T-helper 2 cell treated with Interferon-gamma antibody and Interleukin-4, amounts not matched to agents 5 μg/mL and 100 μg/mL, for 36 hours (primary cell): ENCODE measurements at regions not wholly inside any gene's neighbourhood (a gene's known extent, or its start where the extent isn't known, plus 50 kb on each side); places are given as distances from the start of the nearest gene placed in this dataset.
"Not testable (repeated sequence)": the region's sequence is repeated elsewhere in the genome, so short reads cannot be mapped to it uniquely, and the experiment has no call there.

Experiments
- DNase-seq: peaks from one replicate; pipeline ENCODE4 v3.0.0; 2021; ENCODE audit warnings: low spot score
- H3K27ac Mint-ChIP-seq: one replicate; pipeline ENCODE4 v1.8.0; 2021; ENCODE audit warnings: mild to moderate bottlenecking, mixed read lengths
- H3K27me3 Mint-ChIP-seq: one replicate; pipeline ENCODE4 v1.8.0; 2021; ENCODE audit warnings: low read depth, mixed read lengths
- H3K36me3 Mint-ChIP-seq: one replicate; pipeline ENCODE4 v1.8.0; 2021; ENCODE audit warnings: low read depth, mixed read lengths
- H3K4me1 Mint-ChIP-seq: one replicate; pipeline ENCODE4 v1.8.0; 2021; ENCODE audit warnings: low read depth, mixed read lengths
- H3K4me3 Mint-ChIP-seq: one replicate; pipeline ENCODE4 v1.8.0; 2022; ENCODE audit warnings: mild to moderate bottlenecking, moderate library complexity, mixed read lengths
- H3K9me3 Mint-ChIP-seq: one replicate; pipeline ENCODE4 v1.8.0; 2021; ENCODE audit warnings: mixed read lengths

DNA sequence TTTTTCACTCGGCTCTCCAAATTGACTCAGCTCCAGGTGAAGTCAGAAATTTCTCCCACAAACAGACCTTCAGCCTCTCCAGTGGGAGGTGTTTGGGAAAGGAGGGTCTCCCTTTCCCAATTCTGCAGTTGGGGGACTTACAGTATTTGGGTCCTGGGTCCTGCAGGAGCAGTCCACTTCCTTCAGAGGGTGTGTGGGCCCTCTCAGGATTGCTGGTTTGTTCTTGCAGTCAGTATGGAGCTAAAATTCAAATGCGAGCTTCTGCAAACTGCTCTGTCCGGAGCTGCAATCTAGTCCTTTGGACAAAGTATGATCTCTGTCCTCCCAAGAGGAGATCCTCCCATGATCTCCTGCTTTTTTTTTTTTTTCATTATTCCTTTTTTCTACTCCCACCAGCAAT lies 87.9 kb upstream of the MSTN start:
- no peaks in the 10 kb centered on the region for H3K4me1 Mint-ChIP-seq
- DNase-seq, result no peak
- H3K36me3 Mint-ChIP-seq, result no peaks in the 10 kb centered on the region
- H3K27me3 Mint-ChIP-seq, result no peaks in the 10 kb centered on the region
- H3K27ac Mint-ChIP-seq, result no peak overlapping the region
- H3K4me3 Mint-ChIP-seq, result no peak overlapping the region
- peaks cover 11% of the 10 kb centered on the region for H3K9me3 Mint-ChIP-seq

DNA sequence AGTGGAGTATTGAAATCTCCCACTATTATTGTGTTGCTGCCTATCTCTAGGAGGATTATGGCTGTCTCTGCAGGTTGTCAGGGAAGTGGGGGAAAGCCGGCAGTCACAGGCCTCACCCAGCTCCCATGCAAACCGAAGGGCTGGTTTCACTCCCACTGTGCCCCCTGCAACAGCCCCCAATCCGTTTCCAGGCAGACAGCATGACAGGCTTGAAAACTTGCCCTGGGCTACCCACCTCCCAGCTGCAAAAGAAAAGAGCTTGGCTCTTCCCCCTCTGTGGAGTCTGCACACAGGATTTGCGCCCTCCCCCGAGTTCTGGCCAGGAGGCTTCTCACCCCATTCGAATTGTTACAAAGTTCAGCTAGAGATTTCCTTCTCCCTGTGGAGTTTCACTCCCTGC lies 87.4 kb upstream of the MSTN start:
- Mint-ChIP-seq H3K9me3 (peaks cover 11% of the 10 kb centered on the region), H3K4me1 (no peaks in the 10 kb centered on the region), H3K36me3 (no peaks in the 10 kb centered on the region), H3K27ac (no peak overlapping the region), H3K4me3 (no peak overlapping the region), H3K27me3 (no peaks in the 10 kb centered on the region)
- DNase-seq, result no peak

DNA sequence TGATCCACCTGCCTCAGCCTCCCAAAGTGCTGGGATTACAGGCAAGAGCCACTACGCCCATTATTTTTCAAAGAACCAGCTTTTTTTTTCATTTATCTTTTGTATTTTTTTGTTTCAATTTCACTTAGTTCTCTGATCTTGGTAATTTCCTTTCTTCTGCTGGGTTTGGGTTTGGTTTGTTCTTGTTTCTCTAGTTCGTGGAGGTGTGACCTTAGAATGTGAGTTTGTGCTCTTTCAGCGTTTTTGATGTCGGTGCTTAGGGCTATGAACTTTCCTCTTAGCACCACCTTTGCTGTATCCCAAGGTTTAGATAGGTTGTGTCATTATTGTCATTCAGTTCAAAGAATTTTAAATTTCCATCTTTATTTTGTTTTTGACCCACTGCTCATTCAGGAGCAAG lies 86.7 kb upstream of the MSTN start:
- H3K27me3 Mint-ChIP-seq, result no peaks in the 10 kb centered on the region
- H3K36me3 Mint-ChIP-seq, result no peaks in the 10 kb centered on the region
- no peak overlapping the region for H3K27ac Mint-ChIP-seq
- peaks cover 11% of the 10 kb centered on the region for H3K9me3 Mint-ChIP-seq
- no peaks in the 10 kb centered on the region for H3K4me1 Mint-ChIP-seq
- no peak overlapping the region for H3K4me3 Mint-ChIP-seq
- no peak for DNase-seq

DNA sequence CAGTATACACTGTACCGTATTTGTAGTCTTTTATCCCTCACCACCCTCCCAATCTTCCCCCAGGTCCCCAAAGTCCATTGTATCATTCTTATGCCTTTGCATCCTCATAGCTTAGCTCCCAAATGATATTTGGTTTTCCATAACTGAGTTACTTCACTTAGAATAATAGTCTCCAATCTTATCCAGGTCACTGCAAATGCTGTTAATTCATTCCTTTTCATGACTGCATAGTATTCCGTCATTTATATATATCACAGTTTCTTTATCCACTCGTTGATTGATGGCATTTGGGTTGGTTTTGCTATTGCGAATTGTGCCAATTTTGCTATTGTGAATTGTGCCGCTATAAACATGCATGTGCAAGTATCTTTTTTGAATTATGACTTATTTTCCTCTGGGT lies 83.6 kb upstream of the MSTN start:
- H3K27me3 Mint-ChIP-seq, H3K36me3 Mint-ChIP-seq, H3K4me3 Mint-ChIP-seq, H3K4me1 Mint-ChIP-seq, DNase-seq, H3K27ac Mint-ChIP-seq: not testable (repeated sequence)
- H3K9me3 Mint-ChIP-seq, result peaks cover 21% of the 10 kb centered on the region

DNA sequence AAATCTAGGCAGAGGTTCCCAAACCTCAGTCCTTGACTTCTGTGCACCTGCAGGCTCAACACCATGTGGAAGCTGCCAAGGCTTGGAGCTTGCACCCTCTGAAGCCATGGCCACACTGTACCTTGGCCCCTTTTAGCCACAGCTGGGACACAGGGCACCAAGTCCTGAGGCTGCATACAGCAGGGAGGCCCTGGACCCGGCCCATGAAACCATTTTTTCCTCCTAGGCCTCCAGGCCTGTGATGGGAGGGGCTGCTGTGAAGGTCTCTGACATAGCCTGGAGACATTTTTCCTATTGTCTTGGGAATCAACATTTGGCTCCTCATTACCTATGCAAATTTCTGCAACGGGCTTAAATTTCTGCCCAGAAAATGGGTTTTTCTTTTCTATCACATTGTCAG lies 77.9 kb upstream of the MSTN start:
- not testable (repeated sequence) for DNase-seq, H3K36me3 Mint-ChIP-seq

DNA sequence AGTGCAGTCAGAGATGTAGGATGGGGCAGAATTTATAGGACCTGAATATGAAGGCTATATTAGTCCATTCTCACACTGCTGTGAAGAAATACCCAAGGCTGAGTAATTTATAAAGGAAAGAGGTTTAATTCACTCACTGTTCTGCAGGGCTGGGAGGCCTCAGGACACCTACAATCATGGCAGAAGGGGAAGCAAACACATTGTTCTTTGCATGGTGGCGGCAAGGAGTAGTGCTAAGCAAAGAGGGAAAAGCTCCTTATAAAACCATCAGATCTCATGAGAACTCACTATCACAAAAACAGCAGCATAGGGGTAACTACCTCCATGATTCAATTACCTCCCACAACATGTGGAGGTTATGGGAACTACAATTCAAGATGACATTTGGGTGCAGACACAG lies 76.8 kb upstream of the MSTN start:
- DNase-seq, result no peak
- no peak overlapping the region for H3K4me3 Mint-ChIP-seq
- no peaks in the 10 kb centered on the region for H3K36me3 Mint-ChIP-seq
- H3K27me3 Mint-ChIP-seq, result no peaks in the 10 kb centered on the region
- no peaks in the 10 kb centered on the region for H3K4me1 Mint-ChIP-seq
- H3K27ac Mint-ChIP-seq, result no peak overlapping the region
- peaks cover 28% of the 10 kb centered on the region for H3K9me3 Mint-ChIP-seq

More for the DNA sequence above, 77.9 kb upstream of the MSTN start:
- H3K9me3 Mint-ChIP-seq, result peaks cover 28% of the 10 kb centered on the region
- not testable (repeated sequence) for H3K4me3 Mint-ChIP-seq, H3K27me3 Mint-ChIP-seq, H3K27ac Mint-ChIP-seq, H3K4me1 Mint-ChIP-seq

DNA sequence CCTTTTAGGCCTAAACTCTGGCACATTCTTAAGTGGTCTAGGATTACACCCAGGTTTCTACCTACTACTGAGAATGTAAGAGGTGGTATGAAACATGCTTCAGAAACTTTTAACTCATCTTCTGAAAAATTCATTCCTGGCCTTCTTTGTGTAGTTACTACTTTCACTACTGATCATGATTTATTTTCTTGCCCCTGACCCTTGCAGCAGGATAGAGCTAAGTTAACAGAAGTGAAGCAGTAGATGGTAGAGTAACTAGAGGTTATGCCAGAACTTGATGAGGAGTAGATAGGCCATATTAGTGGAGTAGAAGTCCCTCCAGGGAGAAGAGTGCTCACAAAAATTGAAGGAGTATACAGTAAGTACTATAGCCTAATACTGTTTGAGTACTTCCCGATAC lies 75.5 kb upstream of the MSTN start:
- no peaks in the 10 kb centered on the region for H3K4me1 Mint-ChIP-seq
- no peaks in the 10 kb centered on the region for H3K27me3 Mint-ChIP-seq
- H3K4me3 Mint-ChIP-seq, result no peak overlapping the region
- H3K27ac Mint-ChIP-seq, result no peak overlapping the region
- peaks cover 28% of the 10 kb centered on the region for H3K9me3 Mint-ChIP-seq
- H3K36me3 Mint-ChIP-seq, result no peaks in the 10 kb centered on the region
- no peak for DNase-seq

DNA sequence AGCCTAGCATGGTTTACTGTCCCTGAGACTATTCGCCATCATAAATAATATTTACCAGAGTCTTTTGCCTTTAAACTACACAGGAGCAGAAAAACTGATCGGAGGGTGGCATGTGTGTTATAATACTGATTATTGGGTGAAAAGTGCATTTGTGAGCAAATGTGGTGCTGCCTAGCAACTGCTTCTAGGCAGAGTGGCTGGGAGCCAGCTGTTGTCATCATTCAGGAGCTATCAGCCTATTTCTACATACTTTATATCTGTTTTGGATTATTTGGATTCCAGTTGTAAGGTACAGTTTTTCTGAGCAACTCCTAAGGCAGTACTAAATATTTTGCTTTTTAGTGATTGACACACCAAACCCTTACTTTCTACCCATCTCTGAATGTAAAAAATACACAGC lies 75.0 kb upstream of the MSTN start:
- H3K9me3 Mint-ChIP-seq, result peaks cover 28% of the 10 kb centered on the region
- DNase-seq, result no peak
- H3K4me1 Mint-ChIP-seq, result no peaks in the 10 kb centered on the region
- no peaks in the 10 kb centered on the region for H3K27me3 Mint-ChIP-seq
- no peak overlapping the region for H3K4me3 Mint-ChIP-seq
- no peak overlapping the region for H3K27ac Mint-ChIP-seq
- no peaks in the 10 kb centered on the region for H3K36me3 Mint-ChIP-seq

DNA sequence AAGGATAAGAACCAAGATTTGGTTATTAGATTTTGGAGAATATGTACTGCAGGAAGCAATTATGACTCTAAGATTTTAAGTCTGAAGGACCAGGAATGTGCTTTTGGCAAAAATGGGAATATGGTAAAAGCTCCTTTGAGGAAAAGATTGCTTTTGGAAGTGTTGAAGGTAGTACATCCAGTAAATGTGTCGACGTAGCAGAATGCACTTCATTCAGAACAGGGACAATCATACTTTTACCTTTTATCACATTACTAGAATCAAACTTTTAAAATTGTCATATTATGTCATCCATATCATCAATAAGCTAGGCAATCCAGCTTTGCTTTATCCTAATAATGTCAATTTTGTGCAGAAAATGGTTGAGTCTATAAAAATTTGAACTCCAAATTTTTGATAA lies 74.3 kb upstream of the MSTN start:
- peaks cover 25% of the 10 kb centered on the region for H3K9me3 Mint-ChIP-seq
- H3K4me3 Mint-ChIP-seq, result no peak overlapping the region
- H3K27me3 Mint-ChIP-seq, result no peaks in the 10 kb centered on the region
- no peak for DNase-seq
- H3K36me3 Mint-ChIP-seq, result no peaks in the 10 kb centered on the region
- H3K4me1 Mint-ChIP-seq, result no peaks in the 10 kb centered on the region
- no peak overlapping the region for H3K27ac Mint-ChIP-seq

DNA sequence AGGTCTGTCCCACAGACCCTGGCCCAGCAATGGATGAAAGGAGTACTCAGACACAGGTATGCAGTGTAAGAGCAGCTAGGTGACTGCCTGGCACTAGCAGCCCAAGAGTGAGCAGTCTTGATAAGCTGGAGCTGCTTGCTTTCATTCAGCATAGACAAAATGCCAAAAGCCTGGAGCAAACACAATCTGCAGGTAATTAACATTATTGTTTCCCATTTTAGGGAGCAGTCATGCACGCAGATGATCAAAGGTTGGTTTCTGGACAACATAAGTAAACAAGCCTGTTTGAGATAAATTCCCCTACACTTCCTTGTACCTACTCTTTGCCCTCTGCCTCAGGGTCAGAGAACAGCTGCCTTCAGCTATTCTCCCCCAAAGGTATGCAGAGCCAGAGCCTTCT lies 73.7 kb upstream of the MSTN start:
- no peaks in the 10 kb centered on the region for H3K4me1 Mint-ChIP-seq
- H3K36me3 Mint-ChIP-seq, result no peaks in the 10 kb centered on the region
- no peak overlapping the region for H3K27ac Mint-ChIP-seq
- no peak overlapping the region for H3K4me3 Mint-ChIP-seq
- DNase-seq, result no peak
- H3K27me3 Mint-ChIP-seq, result no peaks in the 10 kb centered on the region
- H3K9me3 Mint-ChIP-seq, result peaks cover 19% of the 10 kb centered on the region

DNA sequence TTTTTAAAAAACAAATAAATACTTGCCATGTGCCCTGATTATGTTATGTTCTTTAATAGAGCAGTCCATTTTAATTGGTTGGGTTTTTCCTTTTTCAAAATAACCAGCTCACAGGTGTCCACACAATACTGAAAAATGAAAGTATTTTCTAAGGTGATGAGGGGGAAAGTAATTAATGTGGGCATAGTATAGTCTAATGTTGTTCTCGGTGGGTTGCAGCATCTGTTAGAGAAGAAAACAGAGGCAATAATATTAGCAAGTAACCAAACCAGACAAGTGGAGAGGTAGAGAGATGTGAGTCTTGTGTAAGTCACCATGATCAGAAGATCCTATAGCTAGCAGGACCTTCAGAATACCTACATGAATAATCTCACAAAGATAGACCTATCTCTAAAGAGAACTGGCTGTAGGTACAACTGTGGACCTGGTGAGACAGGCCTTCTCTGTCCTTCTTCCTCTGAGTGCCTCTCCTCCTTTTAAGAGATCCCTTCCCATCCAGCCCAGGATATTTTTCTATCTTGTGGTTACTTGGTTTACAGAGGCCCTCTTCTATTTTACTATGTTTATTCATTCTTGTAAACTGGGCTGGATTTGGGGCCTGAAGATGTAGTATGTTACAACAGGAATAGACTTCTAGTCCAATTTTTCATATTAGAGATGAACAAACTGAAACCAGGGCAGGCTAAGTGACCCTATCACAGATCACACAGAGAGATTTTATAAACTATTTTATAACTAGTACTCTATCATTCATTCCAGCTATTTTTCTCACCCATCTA lies 67.1 kb upstream of the MSTN start:
- no peak for DNase-seq
- peaks cover 2% of the 10 kb centered on the region for H3K27me3 Mint-ChIP-seq
- no peaks in the 10 kb centered on the region for H3K9me3 Mint-ChIP-seq
- H3K4me3 Mint-ChIP-seq, result no peak overlapping the region
- H3K27ac Mint-ChIP-seq, result no peak overlapping the region
- H3K4me1 Mint-ChIP-seq, result no peaks in the 10 kb centered on the region
- H3K36me3 Mint-ChIP-seq, result no peaks in the 10 kb centered on the region

DNA sequence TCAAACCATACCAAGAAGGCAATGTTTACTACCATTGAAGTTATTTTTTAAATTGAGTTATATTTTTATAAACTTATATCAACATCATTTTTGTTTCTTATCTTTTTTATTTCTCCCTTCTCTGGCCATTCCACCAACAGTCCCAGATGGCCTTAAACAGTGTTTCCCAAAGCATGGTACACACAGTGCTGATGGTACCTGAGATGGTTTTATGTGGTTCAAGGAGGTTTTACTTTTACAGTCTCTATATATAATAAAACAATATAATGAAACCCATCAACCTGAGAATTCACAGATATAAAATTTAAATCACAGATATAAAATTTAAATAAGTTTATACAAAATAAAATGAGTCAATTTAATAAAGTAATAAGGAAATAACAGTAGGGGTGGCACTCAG lies 65.1 kb upstream of the MSTN start:
- no peaks in the 10 kb centered on the region for H3K4me1 Mint-ChIP-seq

DNA sequence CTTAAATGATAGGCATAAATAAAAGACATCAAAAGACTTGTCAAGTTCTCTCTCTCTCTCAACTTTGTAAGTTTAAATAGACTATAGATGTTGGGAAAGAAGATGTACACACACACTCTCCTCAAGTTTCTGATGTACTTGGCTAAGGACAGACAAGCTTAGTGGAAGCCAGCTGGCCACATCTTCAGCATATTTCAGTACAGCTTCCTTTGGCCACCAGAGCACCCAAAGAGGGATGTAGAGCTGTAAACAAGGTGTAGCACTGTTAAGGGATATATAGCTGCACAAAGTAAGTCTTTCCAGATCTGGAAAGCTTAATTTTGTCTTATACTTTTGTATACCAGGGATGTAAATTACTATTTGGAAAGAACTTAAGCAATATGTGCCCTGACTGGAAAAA lies 64.3 kb upstream of the MSTN start:
- no peak overlapping the region for H3K4me3 Mint-ChIP-seq
- H3K27me3 Mint-ChIP-seq, result peaks cover 2% of the 10 kb centered on the region
- no peak overlapping the region for H3K27ac Mint-ChIP-seq
- peaks cover 3% of the 10 kb centered on the region for H3K4me1 Mint-ChIP-seq
- H3K9me3 Mint-ChIP-seq, result no peaks in the 10 kb centered on the region
- H3K36me3 Mint-ChIP-seq, result no peaks in the 10 kb centered on the region
- DNase-seq, result no peak

More for the DNA sequence above, 65.1 kb upstream of the MSTN start:
- no peak for DNase-seq
- Mint-ChIP-seq H3K36me3 (no peaks in the 10 kb centered on the region), H3K27me3 (peaks cover 2% of the 10 kb centered on the region), H3K27ac (no peak overlapping the region), H3K4me3 (no peak overlapping the region), H3K9me3 (no peaks in the 10 kb centered on the region)

DNA sequence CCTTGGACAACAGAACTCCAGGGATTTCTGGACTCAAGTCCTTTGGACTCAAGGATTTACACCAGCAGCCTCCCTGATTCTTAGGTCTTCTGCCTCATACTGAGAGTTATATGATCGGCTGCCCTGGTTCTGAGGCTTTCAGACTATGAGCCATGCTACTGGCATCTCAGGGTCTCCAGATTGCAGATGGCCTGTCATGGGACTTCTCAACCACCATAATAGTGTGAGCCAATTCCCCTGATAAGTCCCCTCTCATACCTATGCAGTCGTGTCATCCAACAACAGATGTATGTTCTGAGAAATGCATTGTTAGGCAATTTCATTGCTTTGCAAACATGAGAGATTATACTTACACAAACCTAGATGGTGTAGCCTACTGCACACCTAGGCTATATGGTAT lies 61.4 kb upstream of the MSTN start:
- no peaks in the 10 kb centered on the region for H3K9me3 Mint-ChIP-seq
- no peak overlapping the region for H3K27ac Mint-ChIP-seq
- H3K4me1 Mint-ChIP-seq, result peaks cover 9% of the 10 kb centered on the region
- H3K4me3 Mint-ChIP-seq, result no peak overlapping the region
- DNase-seq, result no peak
- H3K36me3 Mint-ChIP-seq, result no peaks in the 10 kb centered on the region
- peaks cover 2% of the 10 kb centered on the region for H3K27me3 Mint-ChIP-seq

DNA sequence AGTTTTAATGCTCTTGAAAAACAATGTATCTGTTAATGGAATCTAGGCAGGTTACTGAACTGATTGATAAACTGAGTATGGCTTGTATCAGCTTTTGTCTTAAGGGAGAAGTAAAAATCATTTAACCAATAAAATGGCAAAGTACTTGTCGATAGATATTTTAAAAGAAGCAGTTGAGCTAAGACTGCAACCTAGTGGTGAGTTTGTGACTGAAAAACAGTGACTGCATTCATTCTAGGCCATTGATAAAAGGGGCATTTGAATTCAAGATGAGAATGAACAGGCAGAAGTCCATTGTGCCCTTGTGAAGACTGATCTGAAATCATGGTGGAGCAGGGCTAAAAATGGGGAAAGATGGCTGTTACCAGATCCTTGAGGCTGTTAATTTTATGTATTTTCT lies 59.4 kb upstream of the MSTN start:
- Mint-ChIP-seq H3K27me3 (no peaks in the 10 kb centered on the region), H3K27ac (no peak overlapping the region), H3K4me1 (peaks cover 9% of the 10 kb centered on the region), H3K36me3 (no peaks in the 10 kb centered on the region), H3K9me3 (no peaks in the 10 kb centered on the region), H3K4me3 (no peak overlapping the region)
- DNase-seq, result no peak
